ENCODE measurements at regions not wholly inside any gene's neighbourhood (a gene's known extent, or its start where the extent isn't known, plus 50 kb on each side); places are given as distances from the start of the nearest gene placed in this dataset.

- DNase-seq: no peak
These were observed 431.0 kb upstream of the CLINT1 start for GRCh38 chr5:158289967-158290366.

- DNase-seq: peak; percentile 34
These were observed 429.3 kb upstream of the CLINT1 start for GRCh38 chr5:158288272-158288657.

- DNase-seq: peak; percentile 44
These were observed 428.8 kb upstream of the CLINT1 start for GRCh38 chr5:158287643-158288271.

- DNase-seq: no peak
These were observed 427.9 kb upstream of the CLINT1 start for GRCh38 chr5:158286827-158287226.

GRCh38 chr5:158285698-158286097 lies 426.8 kb upstream of the CLINT1 start:
- no peak for DNase-seq

- DNase-seq: no peak
These were observed 425.3 kb upstream of the CLINT1 start for GRCh38 chr5:158284242-158284641.

GRCh38 chr5:158283397-158283796 lies 424.5 kb upstream of the CLINT1 start:
- no peak for DNase-seq

GRCh38 chr5:158278216-158278925 lies 419.4 kb upstream of the CLINT1 start:
- no peak for DNase-seq

GRCh38 chr5:158277276-158277675 lies 418.3 kb upstream of the CLINT1 start:
- DNase-seq: no peak

- no peak for DNase-seq
These were observed 417.7 kb upstream of the CLINT1 start for GRCh38 chr5:158276692-158277091.

- DNase-seq: no peak
These were observed 416.6 kb upstream of the CLINT1 start for GRCh38 chr5:158275511-158275910.

- no peak for DNase-seq
These were observed 414.1 kb upstream of the CLINT1 start for GRCh38 chr5:158273035-158273434.

- no peak for DNase-seq
These were observed 413.5 kb upstream of the CLINT1 start for GRCh38 chr5:158272409-158272808.

- no peak for DNase-seq
These were observed 412.1 kb upstream of the CLINT1 start for GRCh38 chr5:158270996-158271554.

GRCh38 chr5:158268286-158268685 lies 409.3 kb upstream of the CLINT1 start:
- DNase-seq: no peak

GRCh38 chr5:158267228-158267627 lies 408.3 kb upstream of the CLINT1 start:
- no peak for DNase-seq

GRCh38 chr5:158265931-158266700 lies 407.2 kb upstream of the CLINT1 start:
- DNase-seq: no peak

- no peak for DNase-seq
These were observed 406.4 kb upstream of the CLINT1 start for GRCh38 chr5:158265346-158265745.

- no peak for DNase-seq
These were observed 405.3 kb upstream of the CLINT1 start for GRCh38 chr5:158264264-158264663.

- no peak for DNase-seq
These were observed 402.9 kb upstream of the CLINT1 start for GRCh38 chr5:158261674-158262367.

- no peak for DNase-seq
These were observed 397.2 kb upstream of the CLINT1 start for GRCh38 chr5:158256096-158256495.

GRCh38 chr5:158255609-158256008 lies 396.7 kb upstream of the CLINT1 start:
- DNase-seq: no peak

GRCh38 chr5:158246661-158247060 lies 387.7 kb upstream of the CLINT1 start:
- no peak for DNase-seq
